Keratinocyte (primary cell): ENCODE measurements at regions not wholly inside any gene's neighbourhood (a gene's known extent, or its start where the extent isn't known, plus 50 kb on each side); places are given as distances from the start of the nearest gene placed in this dataset.

Experiments
- DNase-seq: peaks from one replicate; pipeline ENCODE4 v3.0.0-alpha.2; 2011; ENCODE audit warnings: low read depth, missing footprints, low spot score
- FAIRE-seq: peaks from 2 replicates; lab custom pipeline; 2011; peaks lifted over from hg19 to GRCh38; lab: Jason Lieb, UNC
- H2AFZ ChIP-seq: 2 replicates; pipeline ENCODE4 v1.6.0; 2012; ENCODE audit warnings: low read length, control low read depth, inconsistent platforms; ENCODE audit not compliant: control insufficient read depth
- H3K27ac ChIP-seq: 2 replicates; pipeline ENCODE4 v1.5.1; 2011; ENCODE audit warnings: low read length; ENCODE audit not compliant: control insufficient read depth, insufficient read depth
- H3K27me3 ChIP-seq: 3 replicates; pipeline ENCODE4 v1.6.0; 2011; ENCODE audit warnings: low read length; ENCODE audit not compliant: control insufficient read depth, insufficient read depth; ENCODE audit errors: extremely low read depth
- H3K36me3 ChIP-seq, 2 experiments: 2 replicates in 1 of 2; 3 replicates in 1 of 2; pipeline ENCODE4 v1.5.1; 2011; ENCODE audit warnings: low read length in 2 of 2, mild to moderate bottlenecking in 1 of 2; ENCODE audit not compliant: control insufficient read depth in 2 of 2, insufficient read depth in 2 of 2; ENCODE audit errors: extremely low read depth in 1 of 2
- H3K4me1 ChIP-seq: 3 replicates; pipeline ENCODE4 v1.5.1; 2011; ENCODE audit warnings: low read length; ENCODE audit not compliant: control insufficient read depth, insufficient read depth; ENCODE audit errors: extremely low read depth
- H3K4me2 ChIP-seq: 3 replicates; pipeline ENCODE4 v1.6.0; 2011; ENCODE audit warnings: low read depth, low read length; ENCODE audit not compliant: control insufficient read depth, insufficient read depth; ENCODE audit errors: extremely low read depth
- H3K4me3 ChIP-seq, 3 experiments: fragments of 200-600 bp in 1 of 3; sonication (generic) in 1 of 3; 2 replicates in 2 of 3; 3 replicates in 1 of 3; pipeline ENCODE4 v1.5.1; 2011 to 2016; ENCODE audit warnings: low read length in 3 of 3, mild to moderate bottlenecking in 3 of 3, control low read depth in 2 of 3, inconsistent platforms in 1 of 3, low read depth in 1 of 3, mixed read lengths in 1 of 3, mixed run types in 1 of 3, moderate library complexity in 1 of 3; ENCODE audit not compliant: control insufficient read depth in 2 of 3, insufficient read depth in 2 of 3; ENCODE audit errors: extremely low read depth in 1 of 3
- H3K79me2 ChIP-seq: 2 replicates; pipeline ENCODE4 v1.6.0; 2012; ENCODE audit warnings: low read length; ENCODE audit not compliant: control insufficient read depth, insufficient read depth
- H3K9ac ChIP-seq: 3 replicates; pipeline ENCODE4 v1.6.0; 2011; ENCODE audit warnings: low read length; ENCODE audit not compliant: control insufficient read depth, insufficient read depth; ENCODE audit errors: extremely low read depth
- H3K9me1 ChIP-seq: 3 replicates; pipeline ENCODE4 v1.6.0; 2011; ENCODE audit warnings: low read length; ENCODE audit not compliant: control insufficient read depth, insufficient read depth; ENCODE audit errors: extremely low read depth
- H3K9me3 ChIP-seq: 2 replicates; pipeline ENCODE4 v1.5.1; 2012; ENCODE audit warnings: low read depth, low read length; ENCODE audit not compliant: control insufficient read depth
- H4K20me1 ChIP-seq: 3 replicates; pipeline ENCODE4 v1.6.0; 2011; ENCODE audit warnings: low read length; ENCODE audit not compliant: control insufficient read depth, insufficient read depth; ENCODE audit errors: extremely low read depth
- CTCF ChIP-seq, 3 experiments: IDR thresholded peaks in 1 of 3; conservative IDR thresholded peaks in 1 of 3; optimal IDR thresholded peaks in 1 of 3; 2 replicates in 2 of 3; 3 replicates in 1 of 3; pipeline versions ENCODE3 to v1.5.1; 2011; ENCODE audit warnings: low read length in 3 of 3, mild to moderate bottlenecking in 3 of 3, moderate library complexity in 2 of 3, control low read depth in 1 of 3, inconsistent platforms in 1 of 3; ENCODE audit not compliant: insufficient read depth in 2 of 3; ENCODE audit errors: extremely low read depth in 1 of 3
- EZH2 ChIP-seq: IDR thresholded peaks from one replicate; pipeline ENCODE4 v1.6.1; 2012; ENCODE audit warnings: inconsistent platforms, mild to moderate bottlenecking, low read length, moderate library complexity
- dilution Hi-C: fragments of 300-500 bp; cut with MboI; formaldehyde crosslinking; loops from one replicate; pipeline ENCODE4 v1.7.0; 2020; ENCODE audit warnings: low sequenced_read_pairs; ENCODE audit not compliant: extremely low pct_ligation_motif_present

GRCh38 chrX:51144828-51145442 lies 187.7 kb upstream of the NUDT10 start:
- no peaks in the 10 kb centered on the region for H3K4me1 ChIP-seq
- H3K27ac ChIP-seq, result no peak overlapping the region
- dilution Hi-C loops, result no loop called here
- H3K4me3 ChIP-seq, result no peak overlapping the region
- TF ChIP-seq CTCF (optimal IDR thresholded peaks at IDR 0.05 in 1 of 3, IDR thresholded peaks at IDR 0.05 in 1 of 3, conservative IDR thresholded peaks at IDR 0.05 in 1 of 3; ENCODE audit: extremely low read depth in 1 of 3, insufficient read depth in 2 of 3, low read length in 3 of 3) (peak; percentile 63 to 79 (median 73)), EZH2 (no peak)
- no peaks in the 10 kb centered on the region for H4K20me1 ChIP-seq
- no peak overlapping the region for H2AFZ ChIP-seq
- DNase-seq, result no peak
- H3K79me2 ChIP-seq, result no peaks in the 10 kb centered on the region
- no peak overlapping the region for H3K9ac ChIP-seq
- no peaks in the 10 kb centered on the region for H3K36me3 ChIP-seq
- FAIRE-seq, result no peak
- H3K9me3 ChIP-seq, result no peaks in the 10 kb centered on the region
- H3K4me2 ChIP-seq, result no peak overlapping the region
- H3K27me3 ChIP-seq, result no peaks in the 10 kb centered on the region
- H3K9me1 ChIP-seq, result no peaks in the 10 kb centered on the region

DNA sequence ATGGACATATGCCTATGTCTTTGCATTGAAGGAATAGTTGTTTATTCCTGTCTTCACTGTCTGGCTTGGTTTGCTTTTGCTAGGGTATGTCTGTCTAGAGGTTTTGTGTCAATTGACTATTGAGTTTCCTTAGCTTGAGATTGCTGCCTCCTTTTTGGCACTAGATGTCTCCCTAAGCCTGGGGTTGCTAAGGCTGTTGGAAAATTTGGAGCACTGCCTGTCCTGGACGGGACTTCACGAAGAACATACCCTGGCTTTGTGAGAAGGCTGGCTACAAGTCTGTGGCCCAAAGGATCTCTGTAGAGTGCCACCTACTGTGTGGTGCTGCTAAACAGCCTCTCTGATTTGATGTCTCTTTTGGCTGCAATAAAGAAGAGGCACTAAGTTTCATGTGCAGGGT lies 183.8 kb upstream of the NUDT10 start:
- H3K79me2 ChIP-seq, result no peaks in the 10 kb centered on the region
- no peak overlapping the region for H3K4me3 ChIP-seq
- DNase-seq (no peak), FAIRE-seq (no peak)
- no peak overlapping the region for H3K4me2 ChIP-seq
- no peaks in the 10 kb centered on the region for H3K36me3 ChIP-seq
- no peaks in the 10 kb centered on the region for H3K27me3 ChIP-seq
- H3K9me3 ChIP-seq, result no peaks in the 10 kb centered on the region
- no peaks in the 10 kb centered on the region for H3K9me1 ChIP-seq
- no peak overlapping the region for H3K9ac ChIP-seq
- H3K4me1 ChIP-seq, result no peaks in the 10 kb centered on the region
- TF ChIP-seq CTCF (optimal IDR thresholded peaks at IDR 0.05 in 1 of 3, IDR thresholded peaks at IDR 0.05 in 1 of 3, conservative IDR thresholded peaks at IDR 0.05 in 1 of 3; ENCODE audit: extremely low read depth in 1 of 3, insufficient read depth in 2 of 3, low read length in 3 of 3) (peak in 2 of 3 experiments; percentile 24 to 40), EZH2 (no peak)
- no peak overlapping the region for H2AFZ ChIP-seq
- dilution Hi-C loops, result no loop called here
- no peak overlapping the region for H3K27ac ChIP-seq
- H4K20me1 ChIP-seq, result no peaks in the 10 kb centered on the region
